SH-SY5Y (cell line): ENCODE measurements at regions not wholly inside any gene's neighbourhood (a gene's known extent, or its start where the extent isn't known, plus 50 kb on each side); places are given as distances from the start of the nearest gene placed in this dataset.

Source experiments
- GATA2 ChIP-seq: IDR thresholded peaks from 2 replicates; pipeline ENCODE4 v1.6.1; 2011; ENCODE audit warnings: mild to moderate bottlenecking, low read depth, low read length
- GATA3 ChIP-seq: IDR thresholded peaks from 2 replicates; pipeline ENCODE4 v1.6.1; 2011; ENCODE audit warnings: low read depth, mild to moderate bottlenecking, low read length, moderate library complexity

DNA sequence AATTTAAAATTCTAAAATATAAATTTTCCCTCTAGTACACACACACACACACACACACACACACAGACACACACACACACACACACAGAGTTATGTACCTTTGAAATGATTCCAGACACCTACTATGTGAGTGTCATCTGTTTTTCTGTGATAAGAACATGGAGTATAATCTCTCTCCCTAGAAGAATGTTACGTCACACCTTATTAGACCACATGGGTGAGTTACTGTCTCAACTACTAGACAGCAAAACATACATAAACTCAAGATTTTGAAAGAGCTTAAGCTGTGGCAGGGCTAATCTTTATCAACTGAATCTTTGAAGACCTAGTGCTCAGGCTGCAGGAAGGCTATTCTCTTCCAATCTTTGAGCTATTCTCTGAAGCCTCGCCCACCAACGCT is 385.9 kb upstream of the BCHE start:
- no peak for TF ChIP-seq GATA3
- no peak for TF ChIP-seq GATA2
